ENCODE measurements at regions not wholly inside any gene's neighbourhood (a gene's known extent, or its start where the extent isn't known, plus 50 kb on each side); places are given as distances from the start of the nearest gene placed in this dataset.

- TF ChIP-seq PRDM15 (CRISPR knock-in tag; IDR thresholded peaks at IDR 0.05) (no peak), USF1 (IDR thresholded peaks at IDR 0.05; ENCODE audit: borderline replicate concordance, extremely low read length, insufficient read depth, low read depth, low read length) (no peak), ZBTB33 (IDR thresholded peaks at IDR 0.05) (no peak), CREM (IDR thresholded peaks at IDR 0.05; ENCODE audit: low read depth) (peak; percentile 79), YY1 (IDR thresholded peaks at IDR 0.05; ENCODE audit: low read depth, low read length) (peak; percentile 89), YBX1 (IDR thresholded peaks at IDR 0.05) (no peak), KLF5 (IDR thresholded peaks at IDR 0.05; ENCODE audit: partially characterized antibody) (peak; percentile 16), ZNF207 (IDR thresholded peaks at IDR 0.05; ENCODE audit: borderline replicate concordance) (no peak), CEBPZ (IDR thresholded peaks at IDR 0.05; ENCODE audit: low read depth, low read length) (no peak), TBL1XR1 (IDR thresholded peaks at IDR 0.05; ENCODE audit: low read depth, low read length) (peak; percentile 48; the same call in 1 of the 2 replicates), HCFC1 (IDR thresholded peaks at IDR 0.05; ENCODE audit: low read length) (no peak), FOXM1 (IDR thresholded peaks at IDR 0.05; ENCODE audit: low read depth, low read length) (peak; percentile 82), CUX1 (IDR thresholded peaks at IDR 0.05; ENCODE audit: insufficient replicate concordance, low read depth, low read length) (no peak)
Measured at GRCh38 chr10:110425684-110426293, 71.9 kb upstream of the DUSP5 start (continued).
